NB4 (cell line): ENCODE measurements at regions not wholly inside any gene's neighbourhood (a gene's known extent, or its start where the extent isn't known, plus 50 kb on each side); places are given as distances from the start of the nearest gene placed in this dataset.

Experiments
- CTCF ChIP-seq: IDR thresholded peaks from one replicate; pipeline ENCODE4 v1.5.1; 2012; ENCODE audit warnings: low read depth, low read length
- MYC ChIP-seq: IDR thresholded peaks from 2 replicates; pipeline ENCODE4 v1.6.1; 2011; ENCODE audit warnings: low read depth, low read length
- POLR2A ChIP-seq: IDR thresholded peaks from 2 replicates; pipeline ENCODE4 v1.6.1; 2011; ENCODE audit warnings: mild to moderate bottlenecking; ENCODE audit not compliant: insufficient read length; ENCODE audit errors: extremely low read depth

- TF ChIP-seq CTCF, result no peak
- no peak for TF ChIP-seq MYC
- no peak for TF ChIP-seq POLR2A
Measured at GRCh38 chr2:21203976-21204375, 80.2 kb downstream of the TDRD15 start.
